HG03039 (cell line): ENCODE measurements at regions not wholly inside any gene's neighbourhood (a gene's known extent, or its start where the extent isn't known, plus 50 kb on each side); places are given as distances from the start of the nearest gene placed in this dataset.
"Not testable (repeated sequence)": the region's sequence is repeated elsewhere in the genome, so short reads cannot be mapped to it uniquely, and the experiment has no call there.

Experiments used
- ATAC-seq: cut with Tn5 transposase; IDR thresholded peaks from one replicate; pipeline ENCODE4 v1.9.1; 2021; ENCODE audit warnings: mild to moderate bottlenecking, moderate library complexity; ENCODE audit not compliant: unreplicated experiment

GRCh38 chr3:150357923-150358607, 50.0 kb upstream of the TSC22D2 start:
- ATAC-seq = no peak

- ATAC-seq = no peak
These were observed 51.0 kb upstream of the TSC22D2 start for GRCh38 chr3:150357140-150357539.

GRCh38 chr3:150355574-150355973, 52.5 kb upstream of the TSC22D2 start:
- no peak for ATAC-seq

GRCh38 chr3:150352931-150353330, 55.2 kb upstream of the TSC22D2 start:
- no peak for ATAC-seq

GRCh38 chr3:150351398-150351797, 56.7 kb upstream of the TSC22D2 start:
- ATAC-seq = no peak

- no peak for ATAC-seq
These were observed 58.6 kb upstream of the TSC22D2 start for GRCh38 chr3:150349314-150350097.

- ATAC-seq = no peak
These were observed 59.6 kb upstream of the TSC22D2 start for GRCh38 chr3:150348500-150348899.

- no peak for ATAC-seq
These were observed 60.9 kb upstream of the TSC22D2 start for GRCh38 chr3:150346981-150347863.

- no peak for ATAC-seq
These were observed 61.8 kb upstream of the TSC22D2 start for GRCh38 chr3:150346266-150346665.

- ATAC-seq = no peak
These were observed 63.0 kb upstream of the TSC22D2 start for GRCh38 chr3:150345021-150345538.

GRCh38 chr3:150344079-150344759, 63.9 kb upstream of the TSC22D2 start:
- no peak for ATAC-seq

- ATAC-seq = no peak
These were observed 65.1 kb upstream of the TSC22D2 start for GRCh38 chr3:150342896-150343467.

- ATAC-seq = no peak
These were observed 66.2 kb upstream of the TSC22D2 start for GRCh38 chr3:150341891-150342290.

GRCh38 chr3:150336363-150336762, 71.7 kb upstream of the TSC22D2 start:
- not testable (repeated sequence) for ATAC-seq

- no peak for ATAC-seq
These were observed 72.5 kb upstream of the TSC22D2 start for GRCh38 chr3:150335631-150336030.

GRCh38 chr3:150334974-150335373, 73.1 kb upstream of the TSC22D2 start:
- no peak for ATAC-seq

- ATAC-seq = no peak
These were observed 74.6 kb upstream of the TSC22D2 start for GRCh38 chr3:150333477-150333876.

GRCh38 chr3:150331978-150332568, 76.0 kb upstream of the TSC22D2 start:
- no peak for ATAC-seq

GRCh38 chr3:150330872-150331271, 77.2 kb upstream of the TSC22D2 start:
- ATAC-seq = no peak

GRCh38 chr3:150330174-150330573, 77.9 kb upstream of the TSC22D2 start:
- ATAC-seq = no peak
